HG02970 (cell line): ENCODE measurements at regions not wholly inside any gene's neighbourhood (a gene's known extent, or its start where the extent isn't known, plus 50 kb on each side); places are given as distances from the start of the nearest gene placed in this dataset.

Experiments
- ATAC-seq: cut with Tn5 transposase; IDR thresholded peaks from one replicate; pipeline ENCODE4 v1.9.1; 2021; ENCODE audit warnings: mild to moderate bottlenecking, moderate library complexity, moderate number of reproducible peaks; ENCODE audit not compliant: unreplicated experiment, low FRiP score

DNA sequence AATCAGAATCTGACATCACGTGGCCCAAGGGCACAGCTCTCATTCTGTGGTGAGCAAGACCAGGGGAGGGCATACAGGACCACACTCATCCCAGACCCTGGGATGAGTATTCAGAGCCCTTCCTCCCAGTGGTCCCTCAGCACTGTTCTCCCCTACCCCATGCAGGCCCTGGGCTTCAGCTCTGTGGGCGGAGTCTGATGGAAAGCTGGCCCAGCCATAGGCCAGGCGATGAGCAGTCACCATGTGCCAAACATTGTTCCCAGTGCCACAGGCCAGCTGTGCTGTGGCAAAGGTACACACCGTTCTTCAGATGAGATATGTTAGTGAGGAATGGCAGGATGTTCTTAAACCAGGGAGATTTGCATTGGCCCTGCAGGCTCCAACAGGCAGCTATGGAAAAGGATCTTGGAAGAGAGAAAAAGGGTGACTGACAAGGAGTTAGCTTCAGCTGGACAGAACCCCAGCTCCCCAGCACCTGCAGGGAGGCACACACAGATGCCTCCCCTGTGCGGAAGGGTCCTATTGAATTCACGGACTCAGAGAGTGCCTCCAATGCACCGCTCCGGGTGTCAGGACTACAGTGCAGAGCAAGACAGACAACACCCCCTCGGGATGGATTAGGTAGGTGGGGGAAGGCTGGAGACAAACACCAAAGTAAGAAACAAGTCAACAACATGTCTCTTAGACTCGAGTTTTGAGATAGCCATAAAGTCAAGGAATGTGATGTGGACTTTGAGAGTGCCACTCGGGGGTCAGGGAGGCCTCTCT, 596.0 kb upstream of the MGMT start:
- no peak for ATAC-seq

DNA sequence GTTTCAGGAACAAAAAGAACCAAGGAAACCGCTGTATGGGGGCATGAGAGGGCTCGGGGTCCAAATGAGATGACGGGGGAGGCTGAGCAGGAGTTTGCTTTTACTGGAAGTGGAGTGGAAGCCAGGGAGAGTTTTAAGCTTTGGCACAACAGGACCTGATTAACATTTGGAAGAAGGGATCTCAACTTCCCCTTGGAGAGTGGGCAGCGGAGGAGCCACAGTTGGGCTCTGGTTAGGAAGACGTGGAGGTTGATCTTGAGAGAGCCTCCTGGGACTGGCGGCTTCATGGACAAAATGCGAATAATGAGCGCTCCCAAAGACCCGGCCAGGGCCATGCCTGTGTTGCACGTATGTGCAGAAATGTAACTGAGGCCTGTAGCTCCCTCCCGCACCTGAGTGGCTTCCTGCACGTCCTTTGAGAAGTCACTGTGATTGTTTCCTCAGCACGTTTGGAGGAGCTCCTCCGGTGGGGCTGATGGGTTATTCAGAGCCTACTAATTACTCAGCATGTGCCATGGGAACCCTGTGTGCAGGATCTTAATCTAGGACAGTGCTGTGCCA, 595.3 kb upstream of the MGMT start:
- ATAC-seq = no peak

DNA sequence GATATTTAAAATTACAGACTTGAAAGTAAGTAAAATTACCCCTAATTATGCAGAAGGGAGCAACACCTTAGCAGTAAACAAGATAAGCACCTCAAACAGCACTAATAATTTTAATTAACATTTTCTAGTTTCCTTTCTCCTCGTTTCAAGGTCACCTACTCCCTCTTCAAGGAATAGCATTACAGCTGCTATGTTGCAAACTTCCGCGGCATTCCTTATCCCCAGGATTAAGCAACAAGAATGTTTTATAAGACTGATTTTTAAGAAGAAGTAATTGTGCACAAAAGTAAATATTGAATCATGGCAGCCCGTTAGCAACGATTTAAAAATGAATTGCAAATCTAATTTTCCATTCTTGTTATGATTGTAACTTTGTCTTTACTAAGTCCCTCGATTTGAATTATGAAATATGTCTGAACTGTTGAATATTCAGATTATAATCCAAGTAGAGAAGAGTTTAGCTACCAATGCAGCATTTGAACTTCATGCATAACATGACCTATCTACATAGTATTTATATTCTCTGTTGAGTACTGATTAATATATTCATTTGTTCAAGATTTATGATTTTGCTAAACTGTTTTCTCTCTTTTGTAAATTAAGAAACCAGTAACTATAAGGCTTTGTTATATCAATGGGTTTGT, 593.5 kb upstream of the MGMT start:
- no peak for ATAC-seq

GRCh38 chr10:128874331-128874730, 592.7 kb upstream of the MGMT start:
- no peak for ATAC-seq

GRCh38 chr10:128875030-128875744, 591.9 kb upstream of the MGMT start:
- no peak for ATAC-seq

- no peak for ATAC-seq
These were observed 590.9 kb upstream of the MGMT start for GRCh38 chr10:128875956-128876736.

GRCh38 chr10:128877141-128877540, 589.9 kb upstream of the MGMT start:
- ATAC-seq = no peak

DNA sequence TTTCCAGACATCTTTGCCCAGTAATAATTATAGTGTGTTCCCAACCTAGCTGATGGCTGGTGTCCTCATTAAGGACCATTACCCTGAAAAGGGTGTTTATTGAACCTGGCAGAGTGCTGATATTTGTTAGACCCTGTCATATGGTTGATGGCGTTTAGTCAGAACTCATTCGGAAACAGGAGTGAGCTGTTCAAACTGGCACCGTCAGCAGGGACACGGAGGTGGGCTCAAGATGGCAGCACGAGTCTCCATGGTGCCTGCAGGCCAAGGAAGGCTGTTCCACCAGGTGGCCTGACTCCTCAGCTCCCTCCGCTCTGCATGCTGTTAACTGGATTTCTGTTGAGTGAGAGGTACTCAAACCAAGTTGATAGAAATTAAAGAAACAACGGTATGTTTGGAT, 589.1 kb upstream of the MGMT start:
- no peak for ATAC-seq

GRCh38 chr10:128879030-128879429, 588.0 kb upstream of the MGMT start:
- no peak for ATAC-seq

- ATAC-seq = no peak
These were observed 587.5 kb upstream of the MGMT start for GRCh38 chr10:128879441-128880140.

DNA sequence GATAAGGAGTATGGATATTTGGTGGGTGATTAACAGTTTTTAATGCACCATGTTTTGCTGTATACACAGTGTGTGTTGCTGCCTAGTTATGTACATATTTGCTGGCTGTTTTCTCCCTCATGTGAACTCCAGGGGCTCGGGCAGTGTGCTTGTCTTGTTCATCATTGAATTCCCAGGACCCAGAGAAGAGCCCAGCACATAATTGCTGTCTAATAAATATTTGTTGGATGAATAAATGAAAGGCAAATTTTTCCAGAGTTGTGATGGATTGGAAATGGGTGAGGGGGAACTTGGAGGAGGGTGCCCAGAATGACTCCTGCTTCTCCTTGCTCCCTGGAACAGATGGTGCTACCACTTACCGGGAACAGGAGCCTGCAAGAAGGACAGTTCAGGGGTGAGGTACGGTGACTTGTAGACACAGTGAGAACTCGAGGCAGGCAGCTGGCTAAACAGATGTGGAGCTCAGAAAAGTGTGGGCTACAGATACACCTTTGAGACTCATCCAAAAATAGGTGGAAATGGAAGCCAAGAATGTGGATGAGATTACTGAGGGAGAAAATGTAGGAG, 586.8 kb upstream of the MGMT start:
- no peak for ATAC-seq

GRCh38 chr10:128881086-128881485, 586.0 kb upstream of the MGMT start:
- no peak for ATAC-seq

GRCh38 chr10:128883231-128884032, 583.6 kb upstream of the MGMT start:
- no peak for ATAC-seq

DNA sequence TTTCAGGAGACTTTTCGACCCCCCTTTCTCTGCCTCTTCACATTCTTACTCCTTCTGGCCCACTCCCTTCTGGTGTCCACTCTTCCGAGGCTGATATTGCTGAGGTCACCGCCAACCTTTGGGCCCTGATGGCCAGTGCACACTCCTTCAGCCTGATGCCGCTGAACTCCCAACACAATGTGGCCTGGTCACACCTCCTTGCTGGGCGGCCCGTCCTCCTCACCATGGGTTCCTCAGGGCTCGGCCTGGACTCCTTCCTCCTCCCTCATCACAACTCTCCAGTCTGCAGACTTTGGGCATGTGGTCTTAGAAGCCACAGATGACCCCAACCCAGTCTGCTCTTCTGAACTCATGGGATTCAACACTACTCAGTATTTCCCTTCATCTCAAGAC, 583.0 kb upstream of the MGMT start:
- ATAC-seq = no peak

- ATAC-seq = no peak
These were observed 582.5 kb upstream of the MGMT start for GRCh38 chr10:128884496-128885072.

- ATAC-seq = no peak
These were observed 581.2 kb upstream of the MGMT start for GRCh38 chr10:128885573-128886555.

GRCh38 chr10:128887856-128888255, 579.2 kb upstream of the MGMT start:
- ATAC-seq = no peak
